ENCODE measurements at regions not wholly inside any gene's neighbourhood (a gene's known extent, or its start where the extent isn't known, plus 50 kb on each side); places are given as distances from the start of the nearest gene placed in this dataset.

DNA sequence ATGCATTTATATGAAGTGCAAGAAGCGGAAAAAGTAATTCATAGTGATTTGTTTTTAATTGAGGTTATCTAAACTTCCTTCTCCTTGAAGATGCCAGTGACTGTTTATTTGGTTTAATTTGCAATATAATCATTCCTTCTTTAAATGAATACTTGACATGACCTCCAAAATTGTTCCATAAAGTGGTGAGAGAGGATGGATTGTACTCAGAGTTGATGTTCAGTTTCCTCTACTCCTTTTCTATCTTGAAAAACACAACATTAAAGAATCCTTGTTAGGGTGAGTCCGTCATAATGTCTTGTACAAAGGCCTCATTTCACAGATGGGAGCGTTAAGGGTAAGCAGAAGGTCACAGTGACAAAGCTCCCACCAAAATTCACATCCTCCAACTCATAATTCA, 756.1 kb upstream of the KLHL29 start:
- TF ChIP-seq, protein P1, sequence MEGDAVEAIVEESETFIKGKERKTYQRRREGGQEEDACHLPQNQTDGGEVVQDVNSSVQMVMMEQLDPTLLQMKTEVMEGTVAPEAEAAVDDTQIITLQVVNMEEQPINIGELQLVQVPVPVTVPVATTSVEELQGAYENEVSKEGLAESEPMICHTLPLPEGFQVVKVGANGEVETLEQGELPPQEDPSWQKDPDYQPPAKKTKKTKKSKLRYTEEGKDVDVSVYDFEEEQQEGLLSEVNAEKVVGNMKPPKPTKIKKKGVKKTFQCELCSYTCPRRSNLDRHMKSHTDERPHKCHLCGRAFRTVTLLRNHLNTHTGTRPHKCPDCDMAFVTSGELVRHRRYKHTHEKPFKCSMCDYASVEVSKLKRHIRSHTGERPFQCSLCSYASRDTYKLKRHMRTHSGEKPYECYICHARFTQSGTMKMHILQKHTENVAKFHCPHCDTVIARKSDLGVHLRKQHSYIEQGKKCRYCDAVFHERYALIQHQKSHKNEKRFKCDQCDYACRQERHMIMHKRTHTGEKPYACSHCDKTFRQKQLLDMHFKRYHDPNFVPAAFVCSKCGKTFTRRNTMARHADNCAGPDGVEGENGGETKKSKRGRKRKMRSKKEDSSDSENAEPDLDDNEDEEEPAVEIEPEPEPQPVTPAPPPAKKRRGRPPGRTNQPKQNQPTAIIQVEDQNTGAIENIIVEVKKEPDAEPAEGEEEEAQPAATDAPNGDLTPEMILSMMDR (IDR thresholded peaks at IDR 0.05; ENCODE audit: insufficient read depth, low read length, poor library complexity, severe bottlenecking), result no peak
- TF ChIP-seq EZH2phosphoT487 (conservative IDR thresholded peaks at IDR 0.05; ENCODE audit: low read length), result no peak
